ENCODE measurements at regions not wholly inside any gene's neighbourhood (a gene's known extent, or its start where the extent isn't known, plus 50 kb on each side); places are given as distances from the start of the nearest gene placed in this dataset.

- no peak for DNase-seq
Measured at GRCh38 chr1:17877316-17877715, 122.2 kb downstream of the ACTL8 start.

- no peak for DNase-seq
Measured at GRCh38 chr1:17877896-17878295, 122.8 kb downstream of the ACTL8 start.

GRCh38 chr1:17878837-17879236 lies 123.7 kb downstream of the ACTL8 start:
- DNase-seq, result no peak

DNA sequence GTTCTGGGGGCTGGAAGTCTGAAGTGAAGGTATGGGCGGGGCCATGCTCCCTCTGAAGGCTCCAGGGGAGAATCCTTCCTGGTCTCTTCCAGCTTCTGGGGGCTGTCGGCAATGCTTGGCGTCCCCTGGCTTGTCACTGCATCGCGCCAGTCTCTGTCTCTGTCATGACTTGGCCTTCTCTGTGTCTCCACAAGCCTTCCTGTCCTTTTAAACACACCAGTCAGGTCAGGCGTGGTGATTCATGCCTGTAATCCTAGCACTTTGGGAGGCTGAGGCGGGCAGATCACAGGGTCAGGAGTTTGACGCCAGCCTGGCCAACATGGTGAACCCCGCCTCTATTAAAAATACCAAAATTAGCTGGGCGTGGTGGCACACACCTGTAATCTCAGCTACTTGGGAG lies 125.3 kb downstream of the ACTL8 start:
- no peak for DNase-seq

GRCh38 chr1:17881761-17882160 lies 126.6 kb downstream of the ACTL8 start:
- DNase-seq, result no peak

GRCh38 chr1:17883136-17883535 lies 128.0 kb downstream of the ACTL8 start:
- no peak for DNase-seq

DNA sequence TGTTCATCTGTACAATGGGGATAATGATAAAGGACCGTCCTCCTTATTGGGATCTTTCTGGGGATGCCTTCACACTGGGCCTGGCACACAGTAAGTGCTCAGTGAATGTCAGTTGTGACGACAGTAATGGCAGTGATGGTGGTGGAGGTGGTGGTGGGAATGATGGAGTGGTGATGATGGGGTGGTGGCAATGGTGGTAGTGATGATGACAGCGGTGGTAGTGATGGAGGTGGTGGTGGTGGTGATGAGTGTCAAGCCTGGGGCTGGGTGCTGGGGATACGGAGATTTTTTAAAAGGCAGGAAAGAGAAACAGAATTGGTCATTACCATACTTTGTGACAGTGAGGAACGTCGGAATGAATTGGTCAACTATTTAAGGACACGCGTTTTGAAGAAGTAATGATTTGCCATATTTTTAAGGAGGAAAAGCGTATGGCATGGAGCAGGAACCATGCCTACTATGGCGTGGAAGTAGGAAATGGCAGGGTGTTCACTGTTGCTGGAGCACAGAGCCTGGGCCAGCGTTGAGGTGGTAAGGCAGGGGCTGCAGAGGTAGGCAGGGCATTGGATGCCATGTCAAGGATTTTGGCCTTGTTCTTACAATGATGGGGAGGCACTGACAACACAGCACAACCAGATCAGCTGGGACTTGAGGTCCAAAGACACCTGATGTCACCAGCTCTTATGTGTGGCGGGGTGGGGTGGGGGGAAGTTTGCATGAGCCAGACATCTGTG lies 128.7 kb downstream of the ACTL8 start:
- DNase-seq, result no peak

DNA sequence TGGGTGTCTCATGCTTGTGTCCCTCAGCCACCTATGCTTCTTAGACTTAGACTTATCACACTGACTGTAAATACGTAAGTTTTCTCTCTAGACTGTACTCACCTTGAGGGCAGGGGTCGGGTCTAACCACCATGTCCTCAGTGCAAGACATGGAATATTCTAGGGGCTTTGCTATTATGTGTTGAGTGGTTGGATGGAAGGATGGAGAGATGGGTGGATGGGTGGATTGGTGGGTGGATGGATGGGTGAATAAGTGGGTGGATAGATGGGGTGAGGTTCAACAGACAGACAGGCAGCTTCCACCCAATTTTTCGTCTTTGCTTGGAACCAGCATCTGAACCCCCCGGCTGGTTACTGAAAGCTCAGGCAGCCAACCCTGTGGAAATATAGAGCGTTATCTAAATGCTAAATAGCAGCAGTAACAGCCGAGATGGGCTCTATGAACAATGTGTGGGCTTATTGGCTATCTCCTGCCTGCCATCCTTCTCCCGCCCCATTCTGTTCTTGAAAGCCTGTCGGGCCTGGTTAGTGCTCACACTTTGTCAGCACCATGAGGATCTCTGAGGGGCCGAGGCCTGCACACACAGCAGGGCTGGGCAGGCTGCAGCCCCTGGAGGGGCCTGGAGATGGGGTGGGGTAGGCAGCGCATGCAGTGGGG lies 130.7 kb downstream of the ACTL8 start:
- DNase-seq, result no peak

DNA sequence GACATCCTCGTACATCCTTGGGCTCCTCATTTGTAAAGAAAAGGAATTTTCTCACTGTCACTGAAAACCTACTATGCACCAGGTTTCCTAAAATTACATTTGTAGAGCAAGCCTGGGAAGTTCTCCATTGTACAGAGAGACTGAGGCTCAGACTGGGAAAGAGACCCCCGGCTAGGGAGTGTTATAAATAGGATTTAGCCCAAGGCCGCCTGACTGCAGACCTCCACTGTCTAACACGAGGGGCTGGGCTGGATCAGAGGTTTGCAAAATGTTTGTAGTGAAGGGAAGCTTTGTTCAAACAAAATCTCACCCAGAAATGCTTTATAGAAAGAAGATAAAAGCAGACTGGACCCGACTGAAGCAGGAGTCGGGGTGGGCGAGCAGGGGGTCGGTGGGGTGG lies 131.3 kb downstream of the ACTL8 start:
- no peak for DNase-seq

GRCh38 chr1:17886838-17887441 lies 131.8 kb downstream of the ACTL8 start:
- DNase-seq, result no peak

DNA sequence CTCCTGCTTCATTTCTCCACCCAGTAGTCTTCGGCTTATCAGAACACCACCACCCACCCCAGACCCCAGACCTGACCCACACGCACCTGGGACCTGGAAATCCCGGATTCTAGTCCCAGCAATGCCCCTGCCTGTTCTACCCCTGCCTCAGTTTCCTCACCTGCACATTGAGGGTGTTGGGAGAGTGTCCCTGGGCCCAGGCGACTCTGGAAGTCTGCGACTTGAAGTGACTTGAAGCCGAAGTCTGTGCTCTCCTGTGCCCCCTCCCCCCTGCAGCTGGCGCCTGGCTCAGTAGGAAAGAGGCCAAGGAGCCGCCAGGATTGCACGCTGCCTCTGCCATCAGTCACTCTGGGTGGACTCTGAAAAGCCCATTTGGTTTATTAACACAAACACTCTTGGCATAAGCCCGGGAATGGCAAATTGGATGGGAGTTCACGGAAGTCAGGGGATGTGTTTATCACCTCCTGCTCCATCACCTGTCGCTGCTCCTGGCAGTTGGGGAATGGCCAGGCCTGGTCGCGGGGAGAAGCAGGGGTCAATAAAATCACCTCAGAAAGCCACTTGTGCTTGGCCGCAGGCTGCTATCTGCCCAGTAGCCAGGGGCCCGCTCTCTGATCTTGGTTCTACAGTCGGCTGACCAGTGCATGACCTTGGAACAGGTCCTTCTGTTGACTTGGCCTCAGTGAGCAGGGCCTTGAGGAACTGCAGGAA lies 132.7 kb downstream of the ACTL8 start:
- no peak for DNase-seq

GRCh38 chr1:17890056-17890814 lies 135.1 kb downstream of the ACTL8 start:
- DNase-seq, result no peak

- no peak for DNase-seq
Measured at GRCh38 chr1:17890815-17891191, 135.7 kb downstream of the ACTL8 start.

DNA sequence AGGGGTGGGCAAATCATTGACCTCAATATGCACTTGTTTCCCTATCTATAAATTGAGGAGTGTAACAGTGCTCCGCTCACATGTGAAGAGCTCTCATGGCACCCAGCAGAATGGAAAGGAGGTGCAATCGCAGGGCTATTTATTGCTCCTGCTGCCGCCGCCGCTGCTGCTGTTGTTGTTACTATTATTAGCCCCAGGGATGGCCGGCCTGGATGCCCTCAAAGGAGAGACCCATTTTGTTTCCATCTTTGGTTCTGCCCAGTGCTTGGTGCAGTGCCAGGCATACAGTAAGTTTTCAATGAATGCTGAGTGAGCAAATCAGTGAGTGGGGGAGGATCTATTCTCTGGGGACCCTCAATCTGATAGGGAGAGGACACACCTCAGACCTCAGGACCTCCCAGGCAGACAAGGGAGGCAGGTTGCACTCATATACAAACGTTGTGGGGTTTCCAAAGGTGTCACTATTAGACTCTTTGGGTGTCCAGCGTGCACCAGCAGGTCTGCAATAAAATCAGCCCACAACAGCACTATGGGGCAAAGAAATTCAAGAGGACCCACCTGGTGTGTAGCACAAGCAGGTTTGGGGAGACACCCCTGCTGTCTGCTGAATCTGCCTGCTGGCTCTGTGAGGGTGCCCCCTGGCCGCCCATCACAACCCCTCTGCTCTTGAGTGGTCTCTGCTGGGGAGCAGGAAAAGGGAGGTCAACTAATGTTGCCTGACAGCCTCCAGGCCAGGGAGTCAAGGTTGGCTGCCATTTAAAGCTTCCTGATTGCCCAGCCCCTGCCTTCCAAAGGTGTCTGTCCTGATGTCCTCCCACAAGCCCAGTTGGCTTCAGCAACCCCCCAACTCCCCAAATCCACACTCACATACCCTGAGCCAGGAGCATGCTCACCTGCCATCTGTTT lies 136.3 kb downstream of the ACTL8 start:
- no peak for DNase-seq

- DNase-seq, result no peak
Measured at GRCh38 chr1:17892225-17892624, 137.1 kb downstream of the ACTL8 start.

GRCh38 chr1:17892851-17893250 lies 137.7 kb downstream of the ACTL8 start:
- DNase-seq, result no peak

- no peak for DNase-seq
Measured at GRCh38 chr1:17893891-17894631, 138.9 kb downstream of the ACTL8 start.

DNA sequence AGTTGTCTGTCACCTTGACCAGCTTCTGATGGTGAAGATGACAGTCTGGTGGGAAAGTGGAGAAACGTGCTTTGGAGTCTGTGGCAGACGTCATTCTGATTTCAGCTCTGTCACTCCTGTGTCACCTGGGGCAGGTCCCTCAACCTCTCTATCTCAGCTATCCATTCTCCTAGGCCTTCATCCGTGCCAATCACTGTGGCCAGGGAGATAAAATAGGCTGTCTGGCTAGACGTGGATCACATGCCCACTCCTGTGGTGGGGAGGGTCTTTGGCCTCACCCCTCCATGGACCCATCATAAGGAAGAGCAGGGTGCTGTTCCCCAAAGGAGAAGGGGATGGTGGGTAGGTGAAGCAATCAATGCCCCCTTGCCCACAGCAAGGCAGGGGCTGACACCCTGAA lies 140.3 kb downstream of the ACTL8 start:
- DNase-seq, result no peak

DNA sequence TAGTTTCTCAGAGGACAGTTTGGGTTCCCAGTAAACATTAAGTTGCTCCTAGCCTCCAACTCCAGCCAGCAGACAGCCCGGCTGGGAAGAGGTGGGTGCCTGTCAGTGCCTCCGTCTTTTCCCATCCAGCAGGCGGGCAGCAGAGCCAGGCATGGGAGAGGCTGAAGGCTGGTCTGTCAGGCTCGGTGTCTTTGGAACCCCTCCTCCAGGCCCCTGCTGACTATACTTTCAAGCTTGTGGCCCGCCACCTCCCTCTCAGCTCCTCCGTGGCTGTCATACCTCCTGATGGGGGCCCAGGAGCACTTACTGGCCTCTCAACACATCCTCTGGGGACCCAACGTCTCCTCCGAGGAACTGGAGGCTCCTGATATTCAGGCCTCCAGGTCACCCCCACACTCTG lies 140.9 kb downstream of the ACTL8 start:
- no peak for DNase-seq

DNA sequence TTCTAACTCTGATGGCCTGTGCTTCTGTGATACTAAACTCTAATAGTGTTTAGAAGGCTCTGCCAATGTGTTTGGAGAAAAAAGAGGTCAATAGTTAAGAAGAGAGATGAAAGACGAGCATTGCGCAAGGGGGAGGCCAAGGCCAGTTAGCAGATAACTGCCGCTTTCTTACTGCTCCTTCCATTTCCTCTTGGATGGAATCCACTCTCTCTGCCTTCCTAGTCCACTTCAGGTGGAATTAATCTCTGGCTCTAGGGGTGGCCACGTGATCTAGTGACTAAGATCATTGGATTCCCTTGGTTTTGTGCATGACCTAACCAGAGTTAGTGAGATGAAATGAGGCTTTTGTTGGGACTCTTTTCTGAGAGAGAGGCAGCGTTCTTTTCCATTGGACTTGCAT lies 148.3 kb downstream of the ACTL8 start:
- DNase-seq, result no peak

DNA sequence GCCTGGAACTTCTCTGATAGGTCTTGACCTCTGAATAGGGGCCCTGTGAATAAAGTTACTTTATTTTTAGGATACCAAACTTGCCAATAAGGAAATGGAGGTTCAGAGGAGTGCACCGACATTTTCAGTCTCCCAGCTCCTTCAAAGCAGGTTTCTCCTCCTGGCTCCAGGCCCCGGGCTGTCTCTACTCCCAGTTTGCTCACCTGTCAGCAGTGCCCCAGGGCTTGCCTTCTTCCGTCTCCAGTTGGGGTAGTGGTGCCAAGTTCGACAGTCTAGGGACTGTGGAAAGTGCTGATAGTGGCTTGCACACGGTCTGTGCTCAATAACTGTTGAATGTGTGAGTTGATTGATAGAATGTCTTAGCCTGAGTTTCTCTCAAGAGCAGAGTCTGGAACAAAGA lies 149.2 kb downstream of the ACTL8 start:
- no peak for DNase-seq

Measured in NCI-H1930 (cell line).